Stimulated activated CD4-positive, alpha-beta T cell treated with anti-CD3 and anti-CD28 coated beads, Interleukin-15, amount 100 ng/mL, for 24 hours (primary cell): ENCODE measurements at regions not wholly inside any gene's neighbourhood (a gene's known extent, or its start where the extent isn't known, plus 50 kb on each side); places are given as distances from the start of the nearest gene placed in this dataset.
"Not testable (repeated sequence)": the region's sequence is repeated elsewhere in the genome, so short reads cannot be mapped to it uniquely, and the experiment has no call there.

Experiments used
- DNase-seq: peaks from one replicate; pipeline ENCODE4 v3.0.0-alpha.2; 2020

DNA sequence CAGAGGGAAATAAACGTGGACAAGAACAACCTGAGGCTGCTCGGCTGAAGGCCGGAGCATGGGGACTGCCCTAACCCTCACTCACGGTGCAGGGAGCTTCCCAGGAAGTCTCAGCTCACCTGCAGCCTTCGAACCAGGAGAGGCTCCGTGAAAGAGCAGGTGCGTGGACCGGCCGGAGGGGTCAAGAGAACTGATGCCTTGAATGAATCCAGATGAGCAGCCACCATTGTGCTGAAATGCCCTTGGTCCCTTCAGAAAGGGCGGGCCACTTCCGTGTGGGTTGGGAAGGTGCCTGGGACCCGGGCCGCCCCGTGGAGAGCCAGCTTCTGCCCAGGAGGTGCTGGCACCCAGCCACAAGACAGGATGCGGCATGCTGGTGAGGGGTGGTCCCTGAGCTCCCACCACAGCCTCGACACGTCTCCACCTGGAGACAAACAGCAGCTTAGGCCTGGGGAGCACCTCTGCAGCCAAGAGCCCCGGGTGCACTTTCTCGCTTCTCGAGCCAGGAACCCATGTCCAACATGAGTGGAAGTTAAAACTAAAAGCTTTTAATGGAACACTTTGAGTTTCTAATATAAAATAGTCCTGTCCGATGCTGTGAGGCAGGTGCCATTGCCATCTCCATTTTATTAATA is 83.5 kb downstream of the TTLL2 start:
- no peak for DNase-seq

DNA sequence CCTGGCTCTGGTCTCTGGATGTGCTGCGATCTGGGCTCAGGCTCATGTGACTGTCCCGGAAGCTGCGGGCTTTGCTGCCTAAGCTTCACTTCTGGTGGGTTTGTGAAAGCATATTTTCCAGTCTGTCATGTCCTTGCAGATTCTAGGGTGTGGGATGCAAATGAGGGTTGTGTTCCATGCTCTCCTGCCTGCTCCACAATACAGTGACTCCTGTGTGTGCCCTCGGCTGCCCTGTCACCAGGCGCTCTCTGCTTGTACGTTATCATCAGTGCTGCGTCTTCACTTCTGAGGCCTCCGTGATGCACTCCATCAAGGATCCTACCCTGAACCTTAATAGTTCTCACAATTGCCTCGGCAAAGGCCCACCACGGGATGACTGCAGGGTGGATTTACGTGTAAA is 84.2 kb downstream of the TTLL2 start:
- DNase-seq, result no peak

DNA sequence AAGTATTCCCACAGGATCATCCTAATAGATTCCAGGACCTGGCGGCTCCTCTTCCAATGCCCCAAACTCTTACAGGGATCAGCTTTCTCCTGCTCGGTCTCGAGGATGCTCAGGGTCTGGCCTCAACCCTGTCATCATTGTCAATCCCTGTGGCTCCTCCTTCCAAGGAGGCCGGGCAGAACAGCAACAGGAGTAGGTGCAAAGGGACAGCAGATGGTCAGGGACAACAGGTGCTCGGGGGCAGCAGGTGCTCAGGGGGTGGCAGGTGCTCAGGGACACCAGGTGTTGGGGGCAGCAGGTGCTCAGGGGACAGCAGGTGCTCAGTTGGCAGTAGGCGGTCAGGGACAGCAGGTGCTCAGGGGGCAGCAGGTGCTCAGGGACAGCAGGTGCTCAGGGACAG is 84.8 kb downstream of the TTLL2 start:
- DNase-seq, result no peak

DNA sequence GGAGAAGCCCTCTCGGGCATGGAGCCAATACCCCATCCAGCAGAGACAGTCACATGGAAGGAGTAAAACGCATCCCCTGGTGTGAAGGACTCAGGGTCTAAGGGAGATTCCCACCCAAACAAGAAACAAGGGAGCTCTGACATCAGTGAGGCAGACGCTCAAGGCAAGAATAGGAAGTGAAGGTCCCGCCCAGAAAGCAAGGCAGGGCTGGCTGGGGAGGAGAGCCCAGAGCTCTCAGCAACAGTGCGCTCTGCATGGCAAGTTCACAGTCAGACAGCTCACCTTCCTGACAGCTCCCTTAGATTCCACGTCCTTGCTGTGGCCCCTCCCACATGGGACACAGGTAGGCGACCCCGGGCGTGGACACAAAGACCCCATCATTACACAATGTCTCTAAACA is 85.6 kb downstream of the TTLL2 start:
- no peak for DNase-seq

DNA sequence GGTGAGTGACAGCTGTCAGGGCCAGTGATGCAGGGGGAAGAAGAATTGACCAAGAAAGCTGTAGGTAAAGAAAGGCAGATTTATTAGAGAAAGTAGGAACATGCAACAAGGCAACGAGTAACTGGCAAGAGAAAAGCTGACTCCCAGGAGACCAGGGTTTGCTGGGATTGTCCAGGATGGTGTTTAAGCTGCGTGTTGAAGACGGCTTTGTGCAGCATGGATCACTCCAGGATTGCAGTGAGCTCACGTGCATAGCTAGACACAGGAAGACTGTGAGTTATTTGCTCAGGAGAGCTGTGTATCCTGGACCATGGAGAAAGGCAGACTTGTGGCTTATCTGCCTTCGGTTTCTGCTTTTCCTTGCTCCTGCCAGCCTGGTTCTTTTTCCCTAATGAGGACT is 87.6 kb downstream of the TTLL2 start:
- DNase-seq, result no peak

DNA sequence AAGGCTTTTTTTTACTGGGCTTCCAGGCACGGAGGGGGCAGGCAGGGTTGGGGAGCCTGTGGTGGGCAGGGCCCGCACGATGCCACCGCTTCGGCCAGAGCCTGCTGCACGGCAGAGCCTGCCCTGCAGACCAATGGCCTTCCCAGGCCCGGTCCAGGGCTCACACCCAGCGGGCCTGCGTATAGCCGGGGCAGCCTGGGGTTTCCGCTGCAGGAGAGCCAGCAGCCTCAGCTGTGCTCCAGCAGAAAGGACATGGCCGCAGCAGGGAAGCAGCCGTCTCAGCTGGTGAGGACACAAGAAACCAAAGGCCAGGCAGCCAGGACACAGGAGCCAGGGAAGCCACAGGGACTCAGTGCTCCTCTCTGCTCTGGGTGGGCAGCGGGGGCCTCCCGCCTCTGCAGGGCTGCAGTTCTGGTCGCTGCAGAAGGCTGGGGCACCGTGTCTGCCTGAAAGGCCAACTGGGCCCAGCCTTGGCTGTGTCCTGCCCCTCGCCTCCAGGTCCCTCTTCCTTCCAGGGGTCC is 90.6 kb downstream of the TTLL2 start:
- no peak for DNase-seq

DNA sequence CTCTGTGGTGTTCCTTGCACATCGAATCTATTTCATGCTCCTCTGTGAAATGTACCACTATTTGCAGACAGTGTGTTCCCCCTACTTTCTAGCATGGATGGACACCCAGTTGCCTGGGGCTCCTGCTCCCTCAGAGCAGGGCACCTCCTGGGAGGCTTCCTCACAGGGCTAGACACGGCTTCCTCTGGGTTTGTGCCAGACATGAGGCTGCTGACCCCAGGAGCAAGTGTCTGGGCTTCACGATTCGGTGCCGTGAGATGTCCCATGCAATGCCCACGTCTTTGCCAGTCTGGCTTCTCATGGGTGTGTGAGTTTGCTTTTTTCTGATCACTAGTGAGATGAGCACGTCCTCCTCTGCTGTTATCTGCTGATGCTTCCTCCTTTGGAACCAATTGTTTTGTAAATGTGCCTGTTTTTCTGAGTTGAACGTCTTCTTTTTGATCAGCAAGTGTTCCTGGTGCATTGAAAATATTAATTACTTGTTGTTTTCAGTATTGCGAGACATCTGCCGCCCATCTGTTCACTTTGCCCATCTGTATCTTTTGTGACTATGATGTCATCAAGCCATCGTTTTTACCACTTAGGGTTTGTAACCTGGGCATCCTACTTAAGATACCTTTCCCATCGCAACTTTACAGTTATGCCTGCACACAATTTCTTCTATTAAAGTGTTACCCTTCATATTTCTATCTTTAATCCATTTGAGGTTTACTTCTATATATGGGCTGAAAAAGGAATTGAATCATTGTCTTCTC is 92.0 kb downstream of the TTLL2 start:
- no peak for DNase-seq

DNA sequence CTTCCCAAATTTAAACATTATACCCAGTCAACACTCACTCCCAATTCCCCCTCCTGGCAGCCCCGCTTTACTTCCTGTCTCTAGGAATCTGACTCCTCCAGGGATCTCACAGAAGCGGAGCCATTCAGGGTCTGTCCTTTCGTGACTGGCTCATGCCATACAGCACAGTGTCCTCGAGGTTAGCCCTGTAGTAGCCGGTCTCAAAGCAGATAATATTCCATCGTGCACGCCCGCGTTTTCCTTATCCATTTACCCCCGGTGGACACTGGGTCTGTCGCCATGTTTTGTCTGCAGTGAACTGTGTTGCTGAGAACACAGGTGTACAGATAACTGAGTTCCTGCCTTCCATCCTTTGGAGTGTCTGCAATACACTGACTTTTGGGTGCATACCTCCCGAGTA is 95.3 kb downstream of the TTLL2 start:
- DNase-seq, result no peak

DNA sequence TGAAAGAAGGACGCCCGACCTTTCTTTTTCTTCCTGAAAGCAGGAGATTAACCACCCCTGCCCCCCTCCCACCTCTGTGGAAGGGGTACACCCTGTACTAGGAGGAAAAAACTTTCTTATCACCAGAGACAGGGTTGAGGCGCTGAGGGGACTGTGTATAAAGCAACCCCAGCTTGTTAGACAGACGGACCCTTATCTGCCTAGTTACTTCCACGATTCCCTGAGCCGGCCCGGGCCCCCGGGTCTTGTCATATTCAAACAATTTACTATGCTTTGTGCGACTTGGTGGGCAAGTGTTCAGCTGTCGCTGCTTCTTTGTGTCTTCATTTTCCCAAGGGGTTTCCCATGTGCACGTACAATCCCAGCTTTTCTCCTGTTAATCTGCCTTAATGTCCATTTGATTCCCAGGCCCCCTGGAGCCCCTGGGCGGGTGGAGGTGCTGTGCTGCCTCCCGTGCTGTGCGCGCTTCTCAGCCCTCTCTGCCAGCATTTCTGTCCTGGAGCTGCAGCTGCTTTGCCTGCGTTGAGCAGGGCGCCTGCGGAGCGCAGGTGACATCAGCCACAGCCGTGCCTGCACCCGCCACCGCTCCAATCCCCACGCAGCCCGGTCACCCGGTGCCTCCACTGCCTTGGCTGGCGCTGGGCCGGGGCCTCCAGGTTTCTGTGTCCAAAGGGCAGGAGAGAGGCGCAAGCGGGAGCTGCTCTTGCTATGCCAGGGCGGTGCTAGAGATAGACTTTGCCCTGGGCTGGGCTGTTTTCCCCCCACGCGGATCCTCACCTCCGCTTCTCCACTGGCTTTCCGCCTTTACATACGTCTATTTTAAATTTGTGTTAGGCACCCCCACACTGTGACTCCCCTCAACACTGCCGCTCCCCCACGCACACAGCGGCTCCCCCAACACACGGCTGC is 96.2 kb downstream of the TTLL2 start:
- DNase-seq, result no peak

DNA sequence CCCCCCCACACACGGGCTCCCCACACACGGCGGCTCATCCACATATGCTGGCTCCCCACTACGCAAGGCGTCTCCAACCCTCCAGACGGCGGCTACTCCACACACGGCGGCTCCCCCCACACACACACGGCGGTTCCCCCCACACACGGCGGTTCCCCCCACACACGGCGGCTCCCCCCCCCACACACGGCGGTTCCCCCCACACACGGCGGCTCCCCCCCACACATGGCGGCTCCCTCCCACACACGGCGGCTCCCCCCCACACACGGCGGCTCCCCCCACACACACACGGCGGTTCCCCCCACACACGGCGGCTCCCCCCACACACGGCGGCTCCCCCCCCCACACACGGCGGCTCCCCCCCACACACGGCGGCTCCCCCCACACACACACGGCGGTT is 97.1 kb downstream of the TTLL2 start:
- not testable (repeated sequence) for DNase-seq

DNA sequence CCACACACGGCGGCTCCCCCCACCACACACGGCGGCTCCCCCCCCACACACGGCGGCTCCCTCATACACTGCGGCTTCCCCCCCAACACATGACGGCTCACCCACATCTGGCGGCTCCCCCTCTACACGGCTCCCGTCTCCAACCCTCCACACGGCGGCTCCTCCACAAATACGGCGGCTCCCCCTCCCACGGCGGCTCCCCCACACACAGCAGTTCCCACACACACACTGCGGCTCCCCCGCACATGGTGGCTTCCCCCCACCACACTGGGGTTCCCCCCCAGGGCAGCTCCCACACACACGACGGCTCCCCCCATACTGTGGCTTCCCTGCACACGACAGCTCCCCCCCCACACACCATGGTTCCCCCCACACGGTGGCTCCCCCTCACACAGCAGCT is 98.0 kb downstream of the TTLL2 start:
- DNase-seq, result no peak

DNA sequence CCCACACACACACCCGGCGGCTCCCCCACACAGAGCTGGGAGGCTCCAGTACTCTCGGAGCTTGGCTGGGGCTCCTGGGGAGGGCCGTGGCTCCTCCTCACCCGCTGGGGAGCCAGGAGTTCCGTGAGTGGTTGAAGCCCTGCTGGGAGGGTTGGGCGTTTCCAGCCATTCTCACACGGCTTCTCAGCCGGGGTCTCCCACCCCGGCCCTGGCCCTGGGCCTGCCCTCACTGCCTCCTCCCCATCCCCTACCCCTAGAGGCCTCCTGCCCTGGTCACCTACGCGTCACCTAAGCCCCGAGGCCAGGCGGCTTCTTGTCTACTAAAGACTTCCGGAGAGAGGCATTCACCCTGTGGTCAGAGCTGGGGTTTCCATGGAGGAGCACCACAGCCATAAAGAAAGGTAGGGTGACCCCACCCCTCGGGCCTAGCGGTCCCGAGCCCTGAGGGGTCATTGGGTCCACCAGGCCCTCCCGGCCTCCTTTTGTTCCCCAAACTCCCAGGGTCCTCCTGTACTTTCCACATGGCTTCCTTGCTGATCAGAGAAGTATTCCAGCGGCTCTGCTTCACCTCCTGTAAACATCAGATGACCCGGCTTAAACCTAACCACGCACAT is 99.3 kb downstream of the TTLL2 start:
- no peak for DNase-seq

DNA sequence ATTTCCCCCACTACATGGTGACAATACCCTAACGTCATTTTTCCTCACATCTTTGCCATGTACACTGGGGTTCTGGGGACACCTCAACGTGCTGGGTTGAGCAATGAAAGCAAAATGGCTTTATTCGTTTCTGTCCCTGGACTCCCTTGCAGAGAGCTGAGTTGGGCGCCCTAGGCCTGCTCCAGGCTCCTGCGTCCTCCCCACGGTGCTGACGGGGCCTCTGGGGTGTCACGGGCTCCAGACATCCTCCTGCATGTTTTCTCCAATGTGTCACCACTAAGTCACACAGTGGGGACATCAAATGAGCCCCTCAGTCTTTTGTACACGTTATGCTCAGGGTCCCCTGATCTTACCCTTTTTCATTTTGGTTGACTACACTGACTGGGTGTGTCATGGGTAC is 99.8 kb downstream of the TTLL2 start:
- DNase-seq, result no peak

DNA sequence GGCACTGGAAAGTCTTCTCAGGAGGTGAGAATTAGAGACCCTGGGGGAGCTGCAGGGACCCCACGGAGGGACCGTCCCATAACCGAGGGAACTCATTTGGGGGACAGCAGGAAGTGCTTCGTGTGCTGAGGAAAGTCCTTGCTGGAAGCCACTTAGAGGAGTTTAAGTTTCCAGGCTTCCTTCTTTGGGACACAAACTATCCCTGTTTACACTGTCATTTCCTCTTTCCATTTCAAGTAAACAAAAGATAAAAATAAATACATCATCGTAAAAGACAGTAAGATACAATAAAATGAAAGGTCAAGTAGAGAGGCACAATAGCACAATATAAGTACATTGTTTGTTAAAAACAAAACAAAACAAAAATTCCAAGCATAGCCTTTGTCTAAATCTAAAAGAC is 101.2 kb downstream of the TTLL2 start:
- no peak for DNase-seq

DNA sequence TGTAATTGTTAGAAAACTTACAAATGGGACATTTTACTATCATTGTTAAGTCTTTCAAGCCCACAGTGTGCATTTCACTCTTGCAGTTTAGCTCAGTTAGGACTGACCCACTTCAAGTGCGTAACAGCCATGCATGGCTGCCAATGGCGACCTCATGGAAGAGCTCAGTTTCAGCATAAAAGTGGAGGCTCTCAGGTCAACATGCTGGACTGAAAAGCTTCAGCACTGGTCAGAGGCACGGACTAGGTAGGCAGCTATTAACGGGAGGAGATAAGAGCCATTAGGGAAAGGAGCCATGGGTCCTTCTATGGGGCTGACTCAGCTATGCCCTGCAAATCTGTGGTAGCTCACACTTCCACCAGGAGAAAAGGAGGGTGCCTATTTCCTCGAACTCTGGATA is 101.8 kb downstream of the TTLL2 start:
- DNase-seq, result no peak

DNA sequence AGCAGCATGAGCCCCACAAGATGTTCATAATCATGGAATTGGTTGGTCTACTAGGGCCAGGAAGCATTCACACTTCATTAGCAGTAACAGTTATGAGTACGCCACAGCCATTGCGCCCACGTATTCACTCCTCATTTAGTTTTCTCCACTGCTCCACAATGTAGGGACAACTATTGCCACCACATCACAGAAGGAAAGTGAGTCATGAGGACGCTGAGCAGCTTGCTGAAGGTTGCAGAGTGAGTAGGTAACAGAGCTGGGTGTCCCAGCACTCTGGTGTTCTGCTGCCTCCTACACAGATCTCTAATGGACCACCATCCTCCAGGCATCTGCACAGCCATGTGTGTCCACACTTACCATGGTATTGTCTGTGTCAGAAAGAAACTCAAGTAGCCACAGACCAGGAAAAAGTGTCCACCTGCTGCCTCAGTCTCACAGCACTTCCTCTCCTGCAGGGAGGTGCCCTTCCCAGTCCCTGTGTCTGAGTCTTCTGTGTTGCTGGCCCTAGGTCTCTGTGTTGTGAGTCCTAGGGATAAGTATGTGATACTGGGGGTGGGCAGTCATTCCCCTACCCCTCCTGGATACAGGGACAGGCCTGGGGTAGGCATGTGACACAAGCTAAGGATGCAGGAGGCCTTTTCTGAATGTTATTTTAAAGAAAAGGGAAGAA is 103.9 kb downstream of the TTLL2 start:
- DNase-seq, result no peak

DNA sequence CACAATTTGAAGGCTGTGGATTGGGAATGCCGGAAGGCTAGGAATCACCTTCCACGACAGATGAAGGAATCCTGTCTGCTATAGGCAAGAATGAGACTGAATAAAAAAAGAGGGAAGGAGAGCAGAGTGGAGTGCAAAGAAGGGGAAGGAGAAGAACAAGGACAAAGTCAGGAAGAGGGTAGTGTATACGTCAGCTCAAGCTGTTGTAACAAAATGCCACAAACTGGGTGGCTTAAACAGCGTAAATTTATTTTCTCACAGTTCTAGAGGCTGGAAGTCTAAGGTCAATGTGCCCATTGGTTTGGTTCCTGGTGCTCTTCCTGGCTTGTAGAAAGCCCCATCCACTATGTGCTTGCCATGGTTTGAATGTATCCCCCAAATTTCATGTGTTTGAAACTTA is 104.5 kb downstream of the TTLL2 start:
- DNase-seq, result no peak

DNA sequence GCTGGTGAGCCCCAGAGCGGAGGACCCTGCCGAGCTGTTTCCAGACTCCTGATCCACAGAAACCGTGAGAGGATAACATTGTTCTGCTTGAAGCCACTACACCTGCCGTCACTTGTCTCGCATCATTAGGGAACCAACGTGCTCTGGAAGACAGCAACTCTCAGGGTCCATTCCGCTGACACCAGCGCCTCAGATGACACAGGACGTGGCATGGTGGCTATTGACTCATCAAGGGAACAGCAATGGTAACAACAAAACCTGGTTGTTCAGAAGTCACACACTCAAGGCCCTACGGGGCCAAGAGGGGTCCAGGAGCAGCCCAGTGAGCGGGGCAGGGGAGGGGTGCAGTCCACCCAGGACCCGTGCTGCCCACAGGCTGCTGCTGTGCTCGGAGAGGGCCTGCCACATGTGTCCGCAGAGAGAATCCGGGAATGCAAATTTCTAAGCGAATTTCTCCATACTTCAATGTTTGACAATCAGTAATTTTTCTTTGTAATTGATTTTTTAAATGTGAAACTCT is 110.4 kb downstream of the TTLL2 start:
- DNase-seq, result no peak

DNA sequence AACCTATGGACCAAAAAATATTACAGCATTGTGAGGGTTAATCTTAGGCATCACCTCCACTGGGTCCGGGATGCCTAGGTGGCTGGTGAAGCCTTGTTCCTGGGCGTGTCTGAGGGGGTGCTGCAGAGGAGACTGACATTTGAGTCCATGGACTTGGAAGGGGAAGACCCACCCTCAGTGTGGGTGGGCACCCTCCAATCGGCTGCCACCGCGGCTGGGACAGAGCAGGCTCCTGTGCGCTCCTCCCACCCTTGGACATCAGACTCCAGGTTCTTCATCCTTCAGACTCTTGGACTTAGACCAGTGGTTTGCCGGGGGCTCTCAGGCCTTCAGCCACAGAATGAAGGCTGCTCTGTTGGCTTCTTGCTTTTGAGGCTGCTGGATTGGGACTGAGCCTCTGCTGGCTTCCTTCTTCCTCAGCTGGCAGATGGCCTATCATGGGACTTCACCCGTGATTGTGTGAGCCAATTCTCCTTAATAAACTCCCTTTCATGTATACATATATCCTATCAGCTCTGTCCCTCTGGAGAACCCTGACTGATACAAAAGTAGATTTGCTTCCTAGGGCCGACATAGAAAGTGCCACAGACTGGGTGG is 113.1 kb downstream of the TTLL2 start:
- DNase-seq, result no peak

DNA sequence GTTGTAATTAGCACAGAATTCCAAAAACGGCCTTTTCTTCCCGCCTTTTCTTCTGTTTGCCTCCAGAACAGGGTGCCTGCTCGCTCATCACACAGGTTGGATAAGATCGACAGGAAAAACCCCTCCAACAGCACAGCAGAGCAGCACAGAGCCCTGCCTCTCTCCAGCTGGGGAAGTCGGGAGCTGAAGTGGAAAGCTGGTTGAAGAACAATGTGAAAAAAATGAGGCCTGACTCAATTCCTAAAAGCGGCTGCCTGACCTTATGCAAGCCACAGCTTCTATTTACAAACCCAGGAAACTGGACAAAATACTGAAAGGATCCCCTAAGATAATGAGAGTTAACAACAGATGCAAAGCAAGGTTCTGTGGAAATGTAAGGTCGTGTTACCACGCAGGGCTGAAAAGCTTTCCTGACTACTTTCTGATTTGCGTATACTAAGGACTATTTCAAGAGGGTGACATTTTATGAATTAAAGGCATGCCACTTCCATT is 116.9 kb downstream of the TTLL2 start:
- DNase-seq, result no peak

DNA sequence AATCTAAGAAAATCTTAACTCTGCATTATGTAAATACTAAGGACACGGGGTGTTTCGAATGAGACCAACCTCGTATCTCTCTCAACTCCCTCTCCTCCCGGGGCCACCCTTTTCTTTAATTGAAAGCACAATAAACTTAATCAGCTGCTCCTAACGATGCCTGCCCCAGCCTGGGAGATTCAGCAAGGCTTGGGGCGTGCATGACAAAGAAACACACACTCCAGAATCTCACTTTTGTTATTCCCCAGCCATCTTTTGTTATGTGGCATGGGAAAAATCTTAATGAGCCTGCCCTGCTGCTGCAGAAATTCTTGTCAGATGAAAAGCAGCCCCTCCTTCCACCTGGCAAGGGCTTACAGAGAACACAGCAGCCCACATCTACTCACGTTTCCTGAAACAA is 117.4 kb downstream of the TTLL2 start:
- DNase-seq, result no peak
